ENCODE measurements at regions not wholly inside any gene's neighbourhood (a gene's known extent, or its start where the extent isn't known, plus 50 kb on each side); places are given as distances from the start of the nearest gene placed in this dataset.
"Not testable (repeated sequence)": the region's sequence is repeated elsewhere in the genome, so short reads cannot be mapped to it uniquely, and the experiment has no call there.

GRCh38 chr2:226461981-226462380 is 337.6 kb downstream of the IRS1 start:
- ATAC-seq (no peak), DNase-seq (no peak)
- Mint-ChIP-seq H3K36me3 (ENCODE audit: insufficient read depth) (no peaks in the 10 kb centered on the region), H3K9me3 (peaks cover 12% of the 10 kb centered on the region), H3K27me3 (ENCODE audit: low read depth) (peaks cover 6% of the 10 kb centered on the region), H3K4me1 (ENCODE audit: low read depth) (no peaks in the 10 kb centered on the region), H3K4me3 (no peak overlapping the region)

DNA sequence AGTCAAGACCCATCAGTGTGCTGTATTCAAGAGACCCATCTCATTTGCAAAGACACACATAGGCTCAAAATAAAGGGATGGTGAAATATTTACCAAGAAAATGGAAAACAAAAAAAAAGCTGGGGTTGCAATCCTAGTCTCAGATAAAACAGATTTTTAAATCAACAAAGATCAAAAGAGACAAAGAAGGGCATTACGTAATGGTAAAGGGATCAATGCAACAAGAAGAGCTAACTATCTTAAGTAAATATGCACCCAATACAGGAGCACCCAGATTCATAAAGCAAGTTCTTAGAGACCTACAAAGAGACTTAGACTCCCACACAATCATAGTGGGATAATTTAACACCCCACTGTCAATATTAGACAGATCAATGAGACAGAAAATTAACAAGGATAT is 343.5 kb downstream of the IRS1 start:
- H3K9me3 Mint-ChIP-seq; H3K4me1 Mint-ChIP-seq (ENCODE audit: low read depth); ATAC-seq; H3K4me3 Mint-ChIP-seq; DNase-seq; H3K36me3 Mint-ChIP-seq (ENCODE audit: insufficient read depth): not testable (repeated sequence)
- H3K27me3 Mint-ChIP-seq (ENCODE audit: low read depth), result peaks cover 24% of the 10 kb centered on the region

DNA sequence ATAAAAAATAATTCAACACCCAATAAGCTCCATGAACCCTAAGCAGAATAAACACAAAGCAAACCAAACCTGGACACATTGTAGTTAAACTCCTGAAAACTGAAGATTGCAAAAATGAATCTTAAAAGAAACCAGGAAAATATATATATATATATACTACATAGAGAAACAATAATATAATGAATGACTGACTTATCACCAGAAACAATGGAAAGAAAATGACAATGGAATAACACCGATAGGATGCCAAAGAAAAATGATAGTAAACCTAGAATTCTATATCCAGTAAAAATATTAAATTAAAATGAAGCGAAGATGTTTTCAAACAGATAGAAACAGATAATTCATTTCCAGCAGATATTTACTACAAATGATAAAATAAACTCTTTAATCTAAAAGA is 346.9 kb downstream of the IRS1 start:
- Mint-ChIP-seq H3K36me3 (ENCODE audit: insufficient read depth) (no peaks in the 10 kb centered on the region), H3K9me3 (peaks cover 6% of the 10 kb centered on the region), H3K4me1 (ENCODE audit: low read depth) (peaks cover 5% of the 10 kb centered on the region), H3K4me3 (no peak overlapping the region), H3K27me3 (ENCODE audit: low read depth) (peaks cover 18% of the 10 kb centered on the region)
- ATAC-seq (no peak), DNase-seq (no peak)

DNA sequence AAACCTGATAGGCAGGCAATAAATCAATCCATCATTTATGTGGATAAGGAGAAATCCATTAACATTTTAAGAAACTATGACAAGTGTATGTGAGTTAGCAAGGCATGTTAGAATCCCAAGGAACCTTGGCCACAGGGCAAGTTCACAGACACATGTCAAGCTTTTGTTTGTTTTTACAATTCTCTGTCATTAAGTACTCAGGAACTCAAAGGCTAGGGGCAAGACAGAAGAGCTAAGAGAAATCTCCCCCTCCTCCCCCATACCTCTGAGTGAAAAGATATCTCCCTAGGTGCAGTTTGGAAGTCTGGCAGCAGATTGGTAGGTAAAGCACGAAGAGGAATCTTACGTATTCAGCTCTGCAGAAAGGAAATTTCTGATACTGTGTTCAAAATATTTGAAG is 348.1 kb downstream of the IRS1 start:
- H3K36me3 Mint-ChIP-seq (ENCODE audit: insufficient read depth), result no peaks in the 10 kb centered on the region
- peaks cover 6% of the 10 kb centered on the region for H3K9me3 Mint-ChIP-seq
- no peak for ATAC-seq
- no peak overlapping the region for H3K4me3 Mint-ChIP-seq
- peaks cover 17% of the 10 kb centered on the region for H3K27me3 Mint-ChIP-seq (ENCODE audit: low read depth)
- H3K4me1 Mint-ChIP-seq (ENCODE audit: low read depth), result peaks cover 5% of the 10 kb centered on the region
- no peak for DNase-seq

DNA sequence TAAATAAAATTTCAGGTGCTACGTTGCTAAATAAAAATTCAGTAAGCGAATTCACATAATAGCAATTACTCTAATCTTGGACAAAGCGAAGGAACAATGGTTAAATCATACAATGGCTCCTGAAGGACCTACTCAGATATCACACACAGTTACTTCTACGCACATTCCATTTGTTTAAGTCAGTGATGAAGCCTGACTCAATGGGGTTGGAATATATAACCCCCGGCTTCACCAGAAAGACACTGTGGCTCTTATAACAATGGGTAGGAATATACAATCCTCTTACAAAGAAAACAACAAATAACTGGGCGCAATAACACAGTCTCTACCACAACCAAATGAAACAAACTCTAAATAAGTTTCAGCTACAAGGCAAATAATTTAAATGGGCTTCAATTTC is 349.5 kb downstream of the IRS1 start:
- H3K36me3 Mint-ChIP-seq (ENCODE audit: insufficient read depth), result no peaks in the 10 kb centered on the region
- H3K27me3 Mint-ChIP-seq (ENCODE audit: low read depth), result peaks cover 6% of the 10 kb centered on the region
- peaks cover 5% of the 10 kb centered on the region for H3K4me1 Mint-ChIP-seq (ENCODE audit: low read depth)
- no peak overlapping the region for H3K4me3 Mint-ChIP-seq
- ATAC-seq (no peak), DNase-seq (no peak)
- peaks cover 6% of the 10 kb centered on the region for H3K9me3 Mint-ChIP-seq

DNA sequence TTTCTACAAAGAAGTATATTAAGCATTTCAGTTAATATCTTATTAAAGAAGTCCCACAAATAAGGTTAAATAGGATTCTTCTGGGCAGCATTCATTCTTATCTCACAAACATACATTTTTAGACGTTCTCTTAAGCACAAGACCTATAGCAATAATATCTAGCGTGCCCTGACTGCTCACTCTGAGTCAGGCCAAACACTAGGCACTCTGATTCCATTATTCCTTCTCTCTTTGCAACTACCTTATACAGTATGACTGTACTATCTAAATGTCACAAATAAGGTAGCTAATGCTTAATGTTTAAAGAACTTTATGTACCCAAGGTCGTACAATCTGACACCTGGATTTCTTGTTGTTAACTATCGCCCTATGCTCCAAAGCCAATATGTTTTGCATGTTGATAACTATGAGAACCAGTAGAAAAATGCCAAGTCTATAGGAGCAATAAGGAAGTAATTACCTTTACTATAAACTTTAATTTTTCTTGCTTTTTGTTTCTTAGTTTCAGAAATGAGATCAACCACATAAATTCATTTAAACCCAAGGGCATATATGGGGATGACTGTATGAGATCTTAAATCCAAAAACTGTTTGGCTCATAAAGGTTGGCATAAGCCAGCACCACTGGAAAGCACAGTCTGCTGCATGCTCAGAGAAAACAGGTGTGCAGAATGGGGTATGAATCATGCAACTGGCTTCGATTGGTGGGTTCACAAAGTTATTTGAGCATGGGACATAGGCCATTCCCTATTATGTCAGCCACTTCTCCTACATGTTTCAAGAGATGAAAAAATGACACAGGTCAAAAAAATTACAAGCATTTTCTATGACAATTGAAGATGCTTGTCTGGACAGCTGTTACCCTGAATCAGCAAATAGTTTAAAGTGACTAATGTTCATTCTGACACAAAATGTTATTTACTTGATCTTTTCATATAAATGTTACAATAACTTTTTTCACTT is 352.0 kb downstream of the IRS1 start:
- DNase-seq (no peak), ATAC-seq (no peak)
- Mint-ChIP-seq H3K4me1 (ENCODE audit: low read depth) (no peaks in the 10 kb centered on the region), H3K4me3 (no peak overlapping the region), H3K9me3 (peaks cover 6% of the 10 kb centered on the region), H3K27me3 (ENCODE audit: low read depth) (no peaks in the 10 kb centered on the region), H3K36me3 (ENCODE audit: insufficient read depth) (no peaks in the 10 kb centered on the region)

DNA sequence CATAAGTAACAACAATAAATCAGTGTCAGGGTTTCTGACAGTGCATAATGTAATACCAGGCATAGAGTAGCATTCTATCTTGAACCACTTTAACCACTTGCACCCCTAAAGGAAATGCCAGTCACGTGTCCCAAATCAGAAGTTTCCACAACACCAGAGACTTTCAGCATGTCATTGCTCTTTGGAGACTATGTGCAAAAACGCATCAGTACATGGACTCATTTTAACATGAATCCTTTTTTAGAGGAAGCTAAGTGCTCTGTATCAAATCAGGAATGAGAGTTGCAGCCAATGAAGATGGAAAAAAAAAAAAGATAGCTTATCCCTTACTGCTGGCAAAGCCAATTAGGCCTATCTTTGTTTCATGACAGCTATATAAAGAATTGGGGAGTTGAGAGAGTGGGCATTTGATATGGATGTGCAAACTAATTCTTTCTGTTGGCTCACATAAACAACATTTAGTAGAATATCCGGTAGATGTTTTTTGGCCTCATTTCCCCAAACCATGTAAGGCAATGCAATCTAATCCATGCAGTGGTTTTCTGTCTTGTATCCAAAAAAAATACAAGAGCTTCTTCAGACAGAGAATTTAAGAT is 353.1 kb downstream of the IRS1 start:
- no peak for DNase-seq
- Mint-ChIP-seq H3K27me3 (ENCODE audit: low read depth) (no peaks in the 10 kb centered on the region), H3K4me1 (ENCODE audit: low read depth) (no peaks in the 10 kb centered on the region), H3K36me3 (ENCODE audit: insufficient read depth) (no peaks in the 10 kb centered on the region), H3K9me3 (no peaks in the 10 kb centered on the region), H3K4me3 (no peak overlapping the region)
- ATAC-seq, result no peak

DNA sequence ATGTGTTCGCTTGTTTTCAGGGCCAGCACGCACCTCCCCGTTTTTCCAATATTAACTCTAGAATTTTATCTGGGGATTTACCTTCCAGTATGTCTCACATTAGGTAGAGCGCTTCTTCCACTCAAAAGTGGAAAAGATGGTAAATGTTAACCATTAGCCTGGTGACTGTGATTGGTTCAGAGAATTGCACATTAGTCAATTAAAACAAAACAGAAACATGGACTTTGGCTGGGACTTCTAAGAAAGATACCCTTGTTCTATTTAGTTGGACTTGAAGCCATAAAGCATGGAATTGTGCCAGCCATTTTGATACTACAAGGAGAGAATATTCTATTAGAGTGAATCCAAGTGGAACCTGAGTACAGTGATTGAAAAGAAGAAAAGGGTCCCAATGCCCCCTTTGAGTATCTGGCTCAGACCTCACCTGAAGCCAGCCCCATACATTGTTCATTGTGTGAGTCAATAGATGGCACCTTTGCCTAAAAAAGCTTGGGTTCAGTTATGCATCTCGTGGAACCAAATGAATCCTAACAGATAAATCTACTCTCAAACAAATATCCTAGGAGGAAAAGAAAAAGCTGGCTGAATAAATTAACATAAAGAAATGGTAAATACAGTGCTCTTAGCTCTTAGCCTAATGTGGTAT is 354.3 kb downstream of the IRS1 start:
- Mint-ChIP-seq H3K9me3 (no peaks in the 10 kb centered on the region), H3K4me3 (no peak overlapping the region), H3K4me1 (ENCODE audit: low read depth) (no peaks in the 10 kb centered on the region), H3K36me3 (ENCODE audit: insufficient read depth) (no peaks in the 10 kb centered on the region), H3K27me3 (ENCODE audit: low read depth) (no peaks in the 10 kb centered on the region)
- no peak for DNase-seq
- no peak for ATAC-seq

GRCh38 chr2:226443112-226443511 is 356.5 kb downstream of the IRS1 start:
- no peaks in the 10 kb centered on the region for H3K4me1 Mint-ChIP-seq (ENCODE audit: low read depth)
- ATAC-seq (no peak), DNase-seq (no peak)
- H3K36me3 Mint-ChIP-seq (ENCODE audit: insufficient read depth), result no peaks in the 10 kb centered on the region
- peaks cover 3% of the 10 kb centered on the region for H3K27me3 Mint-ChIP-seq (ENCODE audit: low read depth)
- H3K9me3 Mint-ChIP-seq, result no peaks in the 10 kb centered on the region
- no peak overlapping the region for H3K4me3 Mint-ChIP-seq

DNA sequence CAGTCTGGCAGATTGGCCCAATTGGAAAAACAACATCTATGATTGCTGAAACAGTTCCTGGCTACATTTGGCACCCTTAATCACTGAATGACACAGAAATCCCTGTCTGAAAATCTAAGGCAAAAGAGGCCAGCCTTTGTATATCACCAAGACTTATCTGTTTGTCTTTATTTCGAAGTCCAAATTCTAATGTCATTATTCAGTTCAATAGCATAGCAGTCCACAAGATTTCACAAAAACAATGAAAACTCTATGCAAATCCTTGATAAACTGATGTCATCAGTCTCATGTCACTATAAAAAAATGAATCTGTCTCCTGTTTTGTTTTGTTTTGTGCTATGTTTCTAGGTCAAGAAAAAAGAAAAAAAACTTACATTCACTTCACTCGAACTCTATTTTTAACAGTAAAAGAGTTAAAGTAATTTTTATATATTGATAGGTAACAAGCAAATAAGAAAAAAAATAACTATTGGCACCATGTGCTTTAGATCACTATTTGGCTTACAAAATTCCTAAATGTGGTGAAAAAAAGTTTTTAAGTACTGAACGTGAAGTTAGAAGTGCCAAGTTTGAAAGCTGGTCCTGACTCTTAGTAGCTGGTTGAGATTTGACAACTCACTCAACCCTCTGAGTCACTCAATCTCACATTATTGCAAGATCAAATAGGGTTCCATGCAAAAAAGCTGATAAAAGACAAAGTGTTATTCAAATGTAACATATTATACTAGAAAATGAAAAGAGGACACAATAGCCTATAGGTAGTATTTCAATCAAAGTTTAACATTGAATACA is 359.3 kb downstream of the IRS1 start:
- Mint-ChIP-seq H3K27me3 (ENCODE audit: low read depth) (peaks cover 3% of the 10 kb centered on the region), H3K9me3 (no peaks in the 10 kb centered on the region), H3K4me1 (ENCODE audit: low read depth) (no peaks in the 10 kb centered on the region), H3K36me3 (ENCODE audit: insufficient read depth) (no peaks in the 10 kb centered on the region), H3K4me3 (no peak overlapping the region)
- ATAC-seq, result no peak
- no peak for DNase-seq

DNA sequence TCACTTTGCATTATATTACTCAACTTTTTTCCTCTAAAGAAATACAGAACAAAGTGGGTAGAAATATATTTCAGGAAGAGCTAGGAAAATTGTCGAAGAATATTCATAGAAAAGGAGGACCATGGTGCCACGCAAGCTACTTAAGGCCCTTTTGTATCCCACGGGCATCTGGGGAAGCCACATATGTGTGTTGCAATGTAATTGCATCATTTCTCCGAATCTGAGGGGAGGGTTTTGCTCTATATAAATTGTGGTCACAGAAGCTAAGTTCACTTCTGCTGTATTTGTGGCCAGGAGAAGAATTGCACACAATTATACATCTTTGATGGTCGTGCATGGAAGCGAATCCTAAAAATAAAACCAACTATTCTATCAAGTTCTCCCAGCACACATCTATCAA is 360.3 kb downstream of the IRS1 start:
- no peaks in the 10 kb centered on the region for H3K4me1 Mint-ChIP-seq (ENCODE audit: low read depth)

GRCh38 chr2:226435146-226435545 is 364.5 kb downstream of the IRS1 start:
- DNase-seq (no peak), ATAC-seq (no peak)
- no peaks in the 10 kb centered on the region for H3K9me3 Mint-ChIP-seq
- H3K36me3 Mint-ChIP-seq (ENCODE audit: insufficient read depth), result no peaks in the 10 kb centered on the region
- H3K4me1 Mint-ChIP-seq (ENCODE audit: low read depth), result no peaks in the 10 kb centered on the region
- H3K4me3 Mint-ChIP-seq, result no peak overlapping the region
- peaks cover 14% of the 10 kb centered on the region for H3K27me3 Mint-ChIP-seq (ENCODE audit: low read depth)

More for the DNA sequence above, 360.3 kb downstream of the IRS1 start:
- H3K36me3 Mint-ChIP-seq (ENCODE audit: insufficient read depth), result no peaks in the 10 kb centered on the region
- ATAC-seq, result no peak
- H3K9me3 Mint-ChIP-seq, result no peaks in the 10 kb centered on the region
- no peak for DNase-seq
- peaks cover 5% of the 10 kb centered on the region for H3K27me3 Mint-ChIP-seq (ENCODE audit: low read depth)
- H3K4me3 Mint-ChIP-seq, result no peak overlapping the region

DNA sequence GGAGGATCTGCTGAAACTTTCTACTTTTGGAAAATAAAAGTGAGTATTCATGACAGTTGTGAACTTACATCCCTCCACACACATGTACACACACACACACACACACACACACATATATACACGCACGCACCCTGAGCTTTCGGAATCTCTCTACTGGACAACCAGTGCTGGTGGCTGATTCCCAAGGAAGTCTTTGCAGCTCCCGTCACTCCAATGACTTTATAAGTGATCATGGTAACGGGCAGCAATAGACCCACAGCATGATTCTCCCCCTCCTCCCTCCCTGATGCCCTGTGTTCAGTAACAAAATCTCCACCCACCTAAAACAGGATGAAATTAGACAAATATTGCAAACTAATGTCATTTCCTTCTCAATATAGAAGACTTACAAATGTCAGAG is 364.9 kb downstream of the IRS1 start:
- no peak for ATAC-seq

GRCh38 chr2:226431288-226431948 is 368.2 kb downstream of the IRS1 start:
- no peak for DNase-seq
- H3K36me3 Mint-ChIP-seq (ENCODE audit: insufficient read depth), result no peaks in the 10 kb centered on the region
- ATAC-seq, result no peak
- H3K4me3 Mint-ChIP-seq, result no peak overlapping the region
- H3K4me1 Mint-ChIP-seq (ENCODE audit: low read depth), result no peaks in the 10 kb centered on the region
- H3K27me3 Mint-ChIP-seq (ENCODE audit: low read depth), result peaks cover 14% of the 10 kb centered on the region
- no peaks in the 10 kb centered on the region for H3K9me3 Mint-ChIP-seq

More for the DNA sequence above, 364.9 kb downstream of the IRS1 start:
- no peak overlapping the region for H3K4me3 Mint-ChIP-seq
- H3K36me3 Mint-ChIP-seq (ENCODE audit: insufficient read depth), result no peaks in the 10 kb centered on the region
- no peaks in the 10 kb centered on the region for H3K9me3 Mint-ChIP-seq
- peaks cover 17% of the 10 kb centered on the region for H3K27me3 Mint-ChIP-seq (ENCODE audit: low read depth)
- H3K4me1 Mint-ChIP-seq (ENCODE audit: low read depth), result no peaks in the 10 kb centered on the region
- DNase-seq, result no peak
